Liver (tissue), 8 donors: ENCODE measurements at regions not wholly inside any gene's neighbourhood (a gene's known extent, or its start where the extent isn't known, plus 50 kb on each side); places are given as distances from the start of the nearest gene placed in this dataset.

Source experiments
- DNase-seq: peaks from one replicate; pipeline ENCODE4 v3.0.0-alpha.2; 2017; ENCODE audit warnings: low spot score
- H3K27ac ChIP-seq, 2 donors: one replicate each; pipeline ENCODE4 v1.7.0; 2013; ENCODE audit warnings: inconsistent platforms in 2 of 2, low read length in 2 of 2, control low read depth in 1 of 2, low read depth in 1 of 2, mild to moderate bottlenecking in 1 of 2
- H3K27me3 ChIP-seq, 4 donors: one replicate each; pipeline versions ENCODE4 v1.6.1 to v1.7.0; 2013; ENCODE audit warnings: low read length in 3 of 4, inconsistent platforms in 1 of 4, mild to moderate bottlenecking in 1 of 4, moderate library complexity in 1 of 4; ENCODE audit not compliant: control insufficient read depth in 4 of 4, insufficient read depth in 4 of 4
- H3K36me3 ChIP-seq, 4 donors: one replicate each; pipeline versions ENCODE4 v1.6.1 to v1.7.0; 2013; ENCODE audit warnings: low read length in 3 of 4, mild to moderate bottlenecking in 3 of 4, low read depth in 1 of 4, moderate library complexity in 1 of 4; ENCODE audit not compliant: control insufficient read depth in 4 of 4, insufficient read depth in 3 of 4
- H3K4me1 ChIP-seq, 4 donors: one replicate each; pipeline versions ENCODE4 v1.6.1 to v1.7.0; 2013; ENCODE audit warnings: low read length in 3 of 4, mild to moderate bottlenecking in 3 of 4, moderate library complexity in 1 of 4; ENCODE audit not compliant: control insufficient read depth in 4 of 4, insufficient read depth in 4 of 4
- H3K4me3 ChIP-seq, 3 donors: one replicate each; pipeline versions ENCODE4 v1.6.1 to v1.7.0; 2013; ENCODE audit warnings: low read length in 3 of 3, control low read depth in 1 of 3, low read depth in 1 of 3, mild to moderate bottlenecking in 1 of 3
- H3K9ac ChIP-seq, 2 donors: one replicate each; pipeline ENCODE4 v1.7.0; 2013; ENCODE audit warnings: low read length in 2 of 2, mild to moderate bottlenecking in 2 of 2, moderate library complexity in 2 of 2, control low read depth in 1 of 2, low read depth in 1 of 2
- H3K9me3 ChIP-seq, 4 donors: one replicate each; pipeline versions ENCODE4 v1.6.1 to v1.7.0; 2013; ENCODE audit warnings: low read length in 3 of 4; ENCODE audit not compliant: control insufficient read depth in 4 of 4
- EGR1 ChIP-seq, 2 donors: IDR thresholded peaks; 2 replicates each; pipeline ENCODE4 v1.6.1; 2016 to 2018; ENCODE audit warnings: antibody characterized with exemption in 2 of 2, low read depth in 2 of 2
- FOXA1 ChIP-seq: IDR thresholded peaks from 2 replicates; pipeline ENCODE4 v1.6.1; 2016; ENCODE audit warnings: antibody characterized with exemption
- GABPA ChIP-seq, 2 donors: IDR thresholded peaks in 1 of 2; conservative IDR thresholded peaks in 1 of 2; 2 replicates each; pipeline ENCODE4 v1.6.1; 2016; ENCODE audit warnings: antibody characterized with exemption in 2 of 2, mild to moderate bottlenecking in 1 of 2, moderate library complexity in 1 of 2
- HNF4A ChIP-seq, 2 donors: conservative IDR thresholded peaks; 2 replicates each; pipeline ENCODE4 v1.6.1; 2016; ENCODE audit warnings: antibody characterized with exemption in 2 of 2, mild to moderate bottlenecking in 2 of 2
- HNF4G ChIP-seq: IDR thresholded peaks from 2 replicates; pipeline ENCODE4 v1.6.1; 2016; ENCODE audit warnings: antibody characterized with exemption
- JUND ChIP-seq, 2 donors: IDR thresholded peaks; 2 replicates each; pipeline ENCODE4 v1.6.1; 2016; ENCODE audit warnings: antibody characterized with exemption in 2 of 2
- NR2F2 ChIP-seq: IDR thresholded peaks from 2 replicates; pipeline ENCODE4 v1.6.1; 2016; ENCODE audit warnings: antibody characterized with exemption
- RAD21 ChIP-seq, 2 donors: IDR thresholded peaks; 2 replicates each; pipeline ENCODE4 v1.6.1; 2016; ENCODE audit warnings: antibody characterized with exemption in 2 of 2, mild to moderate bottlenecking in 2 of 2
- RXRA ChIP-seq, 2 donors: IDR thresholded peaks; 2 replicates each; pipeline ENCODE4 v1.6.1; 2017 to 2018; ENCODE audit warnings: antibody characterized with exemption in 2 of 2, mild to moderate bottlenecking in 1 of 2
- SP1 ChIP-seq: IDR thresholded peaks from 2 replicates; pipeline ENCODE4 v1.6.1; 2018; ENCODE audit warnings: antibody characterized with exemption, mild to moderate bottlenecking
- TAF1 ChIP-seq: conservative IDR thresholded peaks from 2 replicates; pipeline ENCODE4 v1.6.1; 2016; ENCODE audit warnings: antibody characterized with exemption, mild to moderate bottlenecking
- YY1 ChIP-seq: IDR thresholded peaks from 2 replicates; pipeline ENCODE4 v1.6.1; 2016; ENCODE audit warnings: antibody characterized with exemption, mild to moderate bottlenecking
- WGBS: extraction: QIAGEN DNeasy Blood & Tissue Kit; methylation state at CpG from one replicate; pipeline ENCODE4 v1.1.7; 2013; 5-methylcytosine and 5-hydroxymethylcytosine counted together
- TF ChIP-seq, protein P1 (sequence below): IDR thresholded peaks from 2 replicates; pipeline ENCODE4 v1.6.1; 2016; ENCODE audit warnings: antibody characterized with exemption
- TF ChIP-seq, protein P2 (sequence below): IDR thresholded peaks from 2 replicates; pipeline ENCODE4 v1.6.1; 2016; ENCODE audit warnings: antibody characterized with exemption, mild to moderate bottlenecking
- TF ChIP-seq, protein P3 (sequence below): fragments of 150-350 bp; IDR thresholded peaks from 2 replicates; pipeline ENCODE4 v1.5.1; 2017; ENCODE audit warnings: improper control_type of control experiment, low read depth, low read length; ENCODE audit not compliant: missing input control
- TF ChIP-seq, protein P4 (sequence below): IDR thresholded peaks from 2 replicates; pipeline ENCODE4 v1.6.1; 2016; ENCODE audit warnings: antibody characterized with exemption
- donor health status: healthy.
- donor health status: healthy.
- donor health status: healthy.
- donor health status: healthy.
- donor health status: healthy.

DNA sequence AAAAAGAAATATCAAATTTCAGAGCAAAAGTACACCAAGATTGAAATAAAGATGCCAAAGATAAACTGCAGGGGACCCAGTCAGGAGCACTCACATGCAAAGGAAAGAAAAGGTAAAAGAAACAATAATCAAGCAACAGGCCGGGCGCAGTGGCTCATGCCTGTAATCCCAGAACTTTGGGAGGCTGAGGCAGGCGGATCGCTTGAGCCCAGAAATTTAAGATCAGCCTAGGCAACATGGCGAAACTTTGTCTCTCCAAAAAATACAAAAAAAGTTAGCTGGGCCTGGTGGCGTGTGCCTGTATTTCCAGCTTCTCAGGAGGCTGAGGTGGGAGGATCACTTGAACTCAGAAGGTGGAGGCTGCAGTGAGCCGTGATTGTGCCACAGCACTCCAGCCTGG is 107.6 kb upstream of the SMURF2 start:
- H3K4me1 ChIP-seq = no peaks in the 10 kb centered on the region
- no peak overlapping the region for H3K9ac ChIP-seq
- H3K4me3 ChIP-seq = no peak overlapping the region
- WGBS = 98% methylated on average over 7 of the region's 7 CpGs
- DNase-seq = no peak
- no peaks in the 10 kb centered on the region for H3K27me3 ChIP-seq
- TF ChIP-seq HNF4A (conservative IDR thresholded peaks at IDR 0.05) = no peak
- TF ChIP-seq HNF4G = no peak
- TF ChIP-seq, protein P1, sequence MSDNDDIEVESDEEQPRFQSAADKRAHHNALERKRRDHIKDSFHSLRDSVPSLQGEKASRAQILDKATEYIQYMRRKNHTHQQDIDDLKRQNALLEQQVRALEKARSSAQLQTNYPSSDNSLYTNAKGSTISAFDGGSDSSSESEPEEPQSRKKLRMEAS = no peak
- no peak for TF ChIP-seq RAD21 (IDR thresholded peaks at IDR 0.05)
- no peak for TF ChIP-seq SP1
- TF ChIP-seq, protein P2, sequence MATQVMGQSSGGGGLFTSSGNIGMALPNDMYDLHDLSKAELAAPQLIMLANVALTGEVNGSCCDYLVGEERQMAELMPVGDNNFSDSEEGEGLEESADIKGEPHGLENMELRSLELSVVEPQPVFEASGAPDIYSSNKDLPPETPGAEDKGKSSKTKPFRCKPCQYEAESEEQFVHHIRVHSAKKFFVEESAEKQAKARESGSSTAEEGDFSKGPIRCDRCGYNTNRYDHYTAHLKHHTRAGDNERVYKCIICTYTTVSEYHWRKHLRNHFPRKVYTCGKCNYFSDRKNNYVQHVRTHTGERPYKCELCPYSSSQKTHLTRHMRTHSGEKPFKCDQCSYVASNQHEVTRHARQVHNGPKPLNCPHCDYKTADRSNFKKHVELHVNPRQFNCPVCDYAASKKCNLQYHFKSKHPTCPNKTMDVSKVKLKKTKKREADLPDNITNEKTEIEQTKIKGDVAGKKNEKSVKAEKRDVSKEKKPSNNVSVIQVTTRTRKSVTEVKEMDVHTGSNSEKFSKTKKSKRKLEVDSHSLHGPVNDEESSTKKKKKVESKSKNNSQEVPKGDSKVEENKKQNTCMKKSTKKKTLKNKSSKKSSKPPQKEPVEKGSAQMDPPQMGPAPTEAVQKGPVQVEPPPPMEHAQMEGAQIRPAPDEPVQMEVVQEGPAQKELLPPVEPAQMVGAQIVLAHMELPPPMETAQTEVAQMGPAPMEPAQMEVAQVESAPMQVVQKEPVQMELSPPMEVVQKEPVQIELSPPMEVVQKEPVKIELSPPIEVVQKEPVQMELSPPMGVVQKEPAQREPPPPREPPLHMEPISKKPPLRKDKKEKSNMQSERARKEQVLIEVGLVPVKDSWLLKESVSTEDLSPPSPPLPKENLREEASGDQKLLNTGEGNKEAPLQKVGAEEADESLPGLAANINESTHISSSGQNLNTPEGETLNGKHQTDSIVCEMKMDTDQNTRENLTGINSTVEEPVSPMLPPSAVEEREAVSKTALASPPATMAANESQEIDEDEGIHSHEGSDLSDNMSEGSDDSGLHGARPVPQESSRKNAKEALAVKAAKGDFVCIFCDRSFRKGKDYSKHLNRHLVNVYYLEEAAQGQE = no peak
- TF ChIP-seq NR2F2 = no peak
- no peak for TF ChIP-seq RXRA (IDR thresholded peaks at IDR 0.05)
- TF ChIP-seq, protein P3, sequence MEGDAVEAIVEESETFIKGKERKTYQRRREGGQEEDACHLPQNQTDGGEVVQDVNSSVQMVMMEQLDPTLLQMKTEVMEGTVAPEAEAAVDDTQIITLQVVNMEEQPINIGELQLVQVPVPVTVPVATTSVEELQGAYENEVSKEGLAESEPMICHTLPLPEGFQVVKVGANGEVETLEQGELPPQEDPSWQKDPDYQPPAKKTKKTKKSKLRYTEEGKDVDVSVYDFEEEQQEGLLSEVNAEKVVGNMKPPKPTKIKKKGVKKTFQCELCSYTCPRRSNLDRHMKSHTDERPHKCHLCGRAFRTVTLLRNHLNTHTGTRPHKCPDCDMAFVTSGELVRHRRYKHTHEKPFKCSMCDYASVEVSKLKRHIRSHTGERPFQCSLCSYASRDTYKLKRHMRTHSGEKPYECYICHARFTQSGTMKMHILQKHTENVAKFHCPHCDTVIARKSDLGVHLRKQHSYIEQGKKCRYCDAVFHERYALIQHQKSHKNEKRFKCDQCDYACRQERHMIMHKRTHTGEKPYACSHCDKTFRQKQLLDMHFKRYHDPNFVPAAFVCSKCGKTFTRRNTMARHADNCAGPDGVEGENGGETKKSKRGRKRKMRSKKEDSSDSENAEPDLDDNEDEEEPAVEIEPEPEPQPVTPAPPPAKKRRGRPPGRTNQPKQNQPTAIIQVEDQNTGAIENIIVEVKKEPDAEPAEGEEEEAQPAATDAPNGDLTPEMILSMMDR = no peak
- no peak for TF ChIP-seq JUND (IDR thresholded peaks at IDR 0.05)
- no peak for TF ChIP-seq YY1
- TF ChIP-seq, protein P4, sequence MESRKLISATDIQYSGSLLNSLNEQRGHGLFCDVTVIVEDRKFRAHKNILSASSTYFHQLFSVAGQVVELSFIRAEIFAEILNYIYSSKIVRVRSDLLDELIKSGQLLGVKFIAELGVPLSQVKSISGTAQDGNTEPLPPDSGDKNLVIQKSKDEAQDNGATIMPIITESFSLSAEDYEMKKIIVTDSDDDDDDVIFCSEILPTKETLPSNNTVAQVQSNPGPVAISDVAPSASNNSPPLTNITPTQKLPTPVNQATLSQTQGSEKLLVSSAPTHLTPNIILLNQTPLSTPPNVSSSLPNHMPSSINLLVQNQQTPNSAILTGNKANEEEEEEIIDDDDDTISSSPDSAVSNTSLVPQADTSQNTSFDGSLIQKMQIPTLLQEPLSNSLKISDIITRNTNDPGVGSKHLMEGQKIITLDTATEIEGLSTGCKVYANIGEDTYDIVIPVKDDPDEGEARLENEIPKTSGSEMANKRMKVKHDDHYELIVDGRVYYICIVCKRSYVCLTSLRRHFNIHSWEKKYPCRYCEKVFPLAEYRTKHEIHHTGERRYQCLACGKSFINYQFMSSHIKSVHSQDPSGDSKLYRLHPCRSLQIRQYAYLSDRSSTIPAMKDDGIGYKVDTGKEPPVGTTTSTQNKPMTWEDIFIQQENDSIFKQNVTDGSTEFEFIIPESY = no peak
- TF ChIP-seq GABPA (IDR thresholded peaks at IDR 0.05 in 1 of 2, conservative IDR thresholded peaks at IDR 0.05 in 1 of 2) = no peak
- TF ChIP-seq FOXA1 = no peak
- no peak for TF ChIP-seq TAF1
- H3K36me3 ChIP-seq = peaks cover 0 to 2% (median 0%) of the 10 kb centered on the region in 4 donors
- no peak overlapping the region for H3K27ac ChIP-seq
- no peaks in the 10 kb centered on the region for H3K9me3 ChIP-seq

DNA sequence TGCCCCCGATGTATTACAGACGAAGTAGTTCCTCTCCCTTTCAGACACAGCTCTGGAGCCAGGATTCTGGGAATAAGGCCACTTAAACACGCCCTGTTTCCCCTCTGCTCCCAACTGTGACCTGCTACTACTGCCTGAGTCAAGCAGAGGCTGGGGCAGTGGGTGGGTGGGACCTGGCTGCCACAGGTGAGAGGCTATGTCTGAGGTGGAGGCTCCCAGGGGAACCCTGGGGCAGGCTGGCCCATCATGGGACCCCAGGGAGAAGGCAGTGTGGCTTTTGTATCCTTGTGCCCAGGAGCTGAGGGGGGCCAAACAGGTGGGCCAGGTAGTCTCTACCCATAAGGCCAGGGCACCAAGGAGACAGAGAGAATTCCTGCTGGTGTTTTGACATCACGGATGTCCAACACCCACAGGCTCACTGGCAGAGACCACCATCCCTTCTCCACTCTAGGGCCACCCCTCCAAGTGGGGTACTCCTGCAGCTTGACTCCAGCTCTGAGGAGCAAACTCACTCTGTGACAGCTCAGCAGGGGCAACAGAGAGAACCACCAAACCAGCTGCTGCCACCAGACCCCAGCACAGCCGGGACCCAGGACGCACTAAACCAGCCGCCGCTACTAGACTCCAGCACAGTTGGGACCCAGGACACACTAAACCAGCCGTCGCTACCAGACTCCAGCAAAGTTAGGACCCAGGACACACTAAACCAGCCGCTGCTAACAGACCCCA is 105.3 kb upstream of the SMURF2 start:
- Histone ChIP-seq H3K4me3 (no peak overlapping the region), H3K36me3 (peaks cover 0 to 6% (median 3%) of the 10 kb centered on the region in 4 donors), H3K9ac (no peak overlapping the region), H3K27ac (no peak overlapping the region), H3K9me3 (no peaks in the 10 kb centered on the region), H3K4me1 (no peaks in the 10 kb centered on the region), H3K27me3 (no peaks in the 10 kb centered on the region)
- DNase-seq = no peak
- 92% methylated on average over 11 of the region's 11 CpGs for WGBS
- TF ChIP-seq YY1 (no peak), RAD21 (IDR thresholded peaks at IDR 0.05) (no peak), TAF1 (no peak), RXRA (IDR thresholded peaks at IDR 0.05) (no peak), HNF4A (conservative IDR thresholded peaks at IDR 0.05) (no peak), HNF4G (no peak), EGR1 (IDR thresholded peaks at IDR 0.05; ENCODE audit: low read depth in 2 of 2) (no peak), GABPA (IDR thresholded peaks at IDR 0.05 in 1 of 2, conservative IDR thresholded peaks at IDR 0.05 in 1 of 2) (no peak), NR2F2 (no peak), FOXA1 (no peak), JUND (IDR thresholded peaks at IDR 0.05) (no peak)
- TF ChIP-seq, protein P1 = no peak
- TF ChIP-seq, protein P4 = no peak
- TF ChIP-seq, protein P2 = no peak
